Lower leg skin (tissue), 4 donors: ENCODE measurements at regions not wholly inside any gene's neighbourhood (a gene's known extent, or its start where the extent isn't known, plus 50 kb on each side); places are given as distances from the start of the nearest gene placed in this dataset.

ENCODE experiments used
- DNase-seq, 2 donors: peaks; one replicate each; pipeline ENCODE4 v3.0.0-alpha.2; 2019; ENCODE audit warnings: low spot score in 2 of 2
- H3K4me3 ChIP-seq: fragments of 200-600 bp; sonication (generic); 2 replicates; pipeline ENCODE4 v1.5.1; 2017; ENCODE audit warnings: mild to moderate bottlenecking, low read depth; ENCODE audit not compliant: poor library complexity, severe bottlenecking
- CTCF ChIP-seq, 3 donors: fragments of 450-650 bp; IDR thresholded peaks; one replicate each; pipeline ENCODE4 v1.5.1; 2016; ENCODE audit warnings: antibody characterized with exemption in 3 of 3, mild to moderate bottlenecking in 3 of 3, moderate library complexity in 2 of 3
- POLR2A ChIP-seq, 2 donors: fragments of 450-650 bp; IDR thresholded peaks; one replicate each; pipeline ENCODE4 v1.6.1; 2016 to 2017; ENCODE audit warnings: antibody characterized with exemption in 2 of 2, mild to moderate bottlenecking in 1 of 2, moderate library complexity in 1 of 2
- WGBS, 2 donors: methylation state at CpG; one replicate each; pipeline ENCODE4 v1.1.5; 2018; 5-methylcytosine and 5-hydroxymethylcytosine counted together
- intact Hi-C: fragments of 100-400 bp; cut with DNase I; formaldehyde crosslinking; loops from one replicate; pipeline ENCODE4 v1.15.0; 2023; ENCODE audit warnings: low total_unique reads

GRCh38 chr10:1855911-1856310 is 118.6 kb upstream of the ADARB2 start:
- no peak for TF ChIP-seq CTCF (IDR thresholded peaks at IDR 0.05)
- no peak for TF ChIP-seq POLR2A (IDR thresholded peaks at IDR 0.05)
- 59 to 69% methylated on average over 8 of the region's 8 CpGs for WGBS, 2 donors
- DNase-seq, result no peak
- no peak overlapping the region for H3K4me3 ChIP-seq
- intact Hi-C loops, result no loop called here

- 79 to 85% methylated on average over 7 of the region's 7 CpGs for WGBS, 2 donors
- no peak for DNase-seq
- TF ChIP-seq CTCF (IDR thresholded peaks at IDR 0.05) (no peak), POLR2A (IDR thresholded peaks at IDR 0.05) (no peak)
- intact Hi-C loops, result no loop called here
- no peak overlapping the region for H3K4me3 ChIP-seq
Measured at GRCh38 chr10:1854271-1854670, 116.9 kb upstream of the ADARB2 start.

GRCh38 chr10:1853801-1854200 is 116.5 kb upstream of the ADARB2 start:
- TF ChIP-seq CTCF (IDR thresholded peaks at IDR 0.05) (no peak), POLR2A (IDR thresholded peaks at IDR 0.05) (no peak)
- intact Hi-C loops, result no loop called here
- H3K4me3 ChIP-seq, result no peak overlapping the region
- 93 to 96% methylated on average over 12 of the region's 12 CpGs for WGBS, 2 donors
- DNase-seq, result no peak

DNA sequence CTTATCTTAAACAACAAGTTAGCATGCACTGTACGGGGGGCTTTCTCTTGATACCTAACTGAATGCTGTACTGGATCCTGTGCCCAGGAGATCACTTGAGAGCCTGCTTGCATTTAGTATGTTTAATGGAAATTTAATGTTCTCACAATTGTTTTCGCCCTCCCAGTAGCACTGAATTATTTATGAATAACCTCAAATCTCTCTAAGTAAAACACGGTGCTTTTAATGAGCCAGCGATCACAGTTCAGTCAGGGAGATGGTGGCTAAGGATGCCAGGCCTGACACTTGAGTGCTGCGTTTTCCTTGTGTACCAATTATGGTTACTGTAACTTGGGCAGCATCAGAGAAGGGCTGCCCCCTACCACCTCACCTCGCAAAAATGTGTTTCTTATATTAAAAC is 115.5 kb upstream of the ADARB2 start:
- TF ChIP-seq CTCF (IDR thresholded peaks at IDR 0.05) (no peak), POLR2A (IDR thresholded peaks at IDR 0.05) (no peak)
- H3K4me3 ChIP-seq, result no peak overlapping the region
- DNase-seq, result no peak
- WGBS, 2 donors, result 92 to 93% methylated on average over 6 of the region's 6 CpGs
- intact Hi-C loops, result no loop called here

DNA sequence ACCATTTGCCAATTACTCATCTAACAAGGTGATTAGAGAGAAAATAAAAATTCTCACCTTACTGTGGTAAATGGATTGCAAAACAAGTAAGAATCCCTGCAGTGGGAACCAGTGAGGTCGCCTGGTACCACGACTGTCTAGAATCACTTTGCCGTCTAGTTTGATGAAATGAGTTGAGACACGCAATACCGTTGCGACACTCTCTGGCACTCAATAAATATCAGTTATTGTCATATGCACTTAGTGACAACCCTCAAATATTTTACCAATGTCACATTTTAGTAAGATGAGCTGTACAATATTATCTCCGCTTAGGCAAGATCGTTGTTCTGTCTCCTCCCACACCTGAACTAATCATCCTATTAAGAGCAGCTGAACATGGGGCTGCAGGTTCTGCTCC is 114.4 kb upstream of the ADARB2 start:
- intact Hi-C loops, result no loop called here
- WGBS, 2 donors, result 79% methylated on average over 8 of the region's 8 CpGs
- no peak overlapping the region for H3K4me3 ChIP-seq
- TF ChIP-seq CTCF (IDR thresholded peaks at IDR 0.05) (no peak), POLR2A (IDR thresholded peaks at IDR 0.05) (no peak)
- DNase-seq, result no peak

- no peak for DNase-seq
- H3K4me3 ChIP-seq, result no peak overlapping the region
- intact Hi-C loops, result no loop called here
- TF ChIP-seq POLR2A (IDR thresholded peaks at IDR 0.05) (no peak), CTCF (IDR thresholded peaks at IDR 0.05) (no peak)
- WGBS, 2 donors, result 79 to 85% methylated on average over 6 of the region's 6 CpGs
Measured at GRCh38 chr10:1850971-1851527, 113.7 kb upstream of the ADARB2 start.
